ENCODE measurements at regions not wholly inside any gene's neighbourhood (a gene's known extent, or its start where the extent isn't known, plus 50 kb on each side); places are given as distances from the start of the nearest gene placed in this dataset.

- Histone ChIP-seq H3K9me3 (ENCODE audit: control insufficient read depth, low read length) (no peaks in the 10 kb centered on the region), H3K27ac (ENCODE audit: low read depth, low read length, severe bottlenecking) (no peak overlapping the region), H3K36me3 (ENCODE audit: control insufficient read depth, insufficient read depth, low read length) (no peaks in the 10 kb centered on the region), H3K4me1 (ENCODE audit: control insufficient read depth, insufficient read depth, low read length, poor library complexity, severe bottlenecking) (no peaks in the 10 kb centered on the region), H3K4me3 (ENCODE audit: extremely low read depth, insufficient read depth, low read length, poor library complexity, severe bottlenecking) (no peak overlapping the region)
- WGBS, 2 experiments (ENCODE audit: insufficient coverage in 2 of 2): no CpG with 5 or more reads among the region's 1 CpG
Observed at GRCh38 chr14:27079716-27080115, 481.9 kb upstream of the NOVA1 start.

GRCh38 chr14:27085500-27085899, 487.7 kb upstream of the NOVA1 start:
- Histone ChIP-seq H3K9me3 (ENCODE audit: control insufficient read depth, low read length) (no peaks in the 10 kb centered on the region), H3K4me3 (ENCODE audit: extremely low read depth, insufficient read depth, low read length, poor library complexity, severe bottlenecking) (no peak overlapping the region), H3K4me1 (ENCODE audit: control insufficient read depth, insufficient read depth, low read length, poor library complexity, severe bottlenecking) (no peaks in the 10 kb centered on the region), H3K27ac (ENCODE audit: low read depth, low read length, severe bottlenecking) (no peak overlapping the region), H3K36me3 (ENCODE audit: control insufficient read depth, insufficient read depth, low read length) (no peaks in the 10 kb centered on the region)
- 80% methylated on average over 1 of the region's 3 CpGs; no CpG with 5 or more reads in 1 of the 2 experiments for WGBS, 2 experiments (ENCODE audit: insufficient coverage in 2 of 2)

GRCh38 chr14:27090716-27091115, 492.9 kb upstream of the NOVA1 start:
- H3K4me3 ChIP-seq (ENCODE audit: extremely low read depth, insufficient read depth, low read length, poor library complexity, severe bottlenecking): no peak overlapping the region
- no peaks in the 10 kb centered on the region for H3K36me3 ChIP-seq (ENCODE audit: control insufficient read depth, insufficient read depth, low read length)
- no peak overlapping the region for H3K27ac ChIP-seq (ENCODE audit: low read depth, low read length, severe bottlenecking)
- WGBS, 2 experiments (ENCODE audit: insufficient coverage in 2 of 2): 100% methylated on average over 1 of the region's 3 CpGs
- H3K9me3 ChIP-seq (ENCODE audit: control insufficient read depth, low read length): no peaks in the 10 kb centered on the region
- no peaks in the 10 kb centered on the region for H3K4me1 ChIP-seq (ENCODE audit: control insufficient read depth, insufficient read depth, low read length, poor library complexity, severe bottlenecking)

- H3K36me3 ChIP-seq (ENCODE audit: control insufficient read depth, insufficient read depth, low read length): no peaks in the 10 kb centered on the region
- H3K4me1 ChIP-seq (ENCODE audit: control insufficient read depth, insufficient read depth, low read length, poor library complexity, severe bottlenecking): no peaks in the 10 kb centered on the region
- no peaks in the 10 kb centered on the region for H3K9me3 ChIP-seq (ENCODE audit: control insufficient read depth, low read length)
- no peak overlapping the region for H3K27ac ChIP-seq (ENCODE audit: low read depth, low read length, severe bottlenecking)
- WGBS, 2 experiments (ENCODE audit: insufficient coverage in 2 of 2): 69 to 78% methylated on average over 2 to 3 of the region's 5 CpGs
- H3K4me3 ChIP-seq (ENCODE audit: extremely low read depth, insufficient read depth, low read length, poor library complexity, severe bottlenecking): no peak overlapping the region
Observed at GRCh38 chr14:27091973-27092372, 494.1 kb upstream of the NOVA1 start.

- Histone ChIP-seq H3K27ac (ENCODE audit: low read depth, low read length, severe bottlenecking) (no peak overlapping the region), H3K4me3 (ENCODE audit: extremely low read depth, insufficient read depth, low read length, poor library complexity, severe bottlenecking) (no peak overlapping the region), H3K36me3 (ENCODE audit: control insufficient read depth, insufficient read depth, low read length) (no peaks in the 10 kb centered on the region), H3K9me3 (ENCODE audit: control insufficient read depth, low read length) (no peaks in the 10 kb centered on the region), H3K4me1 (ENCODE audit: control insufficient read depth, insufficient read depth, low read length, poor library complexity, severe bottlenecking) (no peaks in the 10 kb centered on the region)
- 72 to 90% methylated on average over 3 of the region's 4 CpGs for WGBS, 2 experiments (ENCODE audit: insufficient coverage in 2 of 2)
Observed at GRCh38 chr14:27096091-27096490, 498.3 kb upstream of the NOVA1 start.

- Histone ChIP-seq H3K4me3 (ENCODE audit: extremely low read depth, insufficient read depth, low read length, poor library complexity, severe bottlenecking) (no peak overlapping the region), H3K36me3 (ENCODE audit: control insufficient read depth, insufficient read depth, low read length) (no peaks in the 10 kb centered on the region), H3K27ac (ENCODE audit: low read depth, low read length, severe bottlenecking) (no peak overlapping the region), H3K9me3 (ENCODE audit: control insufficient read depth, low read length) (no peaks in the 10 kb centered on the region), H3K4me1 (ENCODE audit: control insufficient read depth, insufficient read depth, low read length, poor library complexity, severe bottlenecking) (no peaks in the 10 kb centered on the region)
- 50% methylated on average over 1 of the region's 3 CpGs; no CpG with 5 or more reads in 1 of the 2 experiments for WGBS, 2 experiments (ENCODE audit: insufficient coverage in 2 of 2)
Observed at GRCh38 chr14:27098451-27098850, 500.6 kb upstream of the NOVA1 start.

GRCh38 chr14:27114180-27114579, 516.3 kb upstream of the NOVA1 start:
- H3K9me3 ChIP-seq (ENCODE audit: control insufficient read depth, low read length): no peaks in the 10 kb centered on the region
- no CpG with 5 or more reads among the region's 1 CpG for WGBS, 2 experiments (ENCODE audit: insufficient coverage in 2 of 2)
- no peak overlapping the region for H3K27ac ChIP-seq (ENCODE audit: low read depth, low read length, severe bottlenecking)
- H3K36me3 ChIP-seq (ENCODE audit: control insufficient read depth, insufficient read depth, low read length): no peaks in the 10 kb centered on the region
- H3K4me3 ChIP-seq (ENCODE audit: extremely low read depth, insufficient read depth, low read length, poor library complexity, severe bottlenecking): no peak overlapping the region
- no peaks in the 10 kb centered on the region for H3K4me1 ChIP-seq (ENCODE audit: control insufficient read depth, insufficient read depth, low read length, poor library complexity, severe bottlenecking)

- no peaks in the 10 kb centered on the region for H3K36me3 ChIP-seq (ENCODE audit: control insufficient read depth, insufficient read depth, low read length)
- WGBS, 2 experiments (ENCODE audit: insufficient coverage in 2 of 2): 67 to 100% methylated on average over 1 to 2 of the region's 4 CpGs
- H3K27ac ChIP-seq (ENCODE audit: low read depth, low read length, severe bottlenecking): no peak overlapping the region
- no peak overlapping the region for H3K4me3 ChIP-seq (ENCODE audit: extremely low read depth, insufficient read depth, low read length, poor library complexity, severe bottlenecking)
- no peaks in the 10 kb centered on the region for H3K4me1 ChIP-seq (ENCODE audit: control insufficient read depth, insufficient read depth, low read length, poor library complexity, severe bottlenecking)
- peaks cover 6% of the 10 kb centered on the region for H3K9me3 ChIP-seq (ENCODE audit: control insufficient read depth, low read length)
Observed at GRCh38 chr14:27123162-27123561, 525.3 kb upstream of the NOVA1 start.

GRCh38 chr14:27127838-27128237, 530.0 kb upstream of the NOVA1 start:
- WGBS, 2 experiments (ENCODE audit: insufficient coverage in 2 of 2): no CpG with 5 or more reads among the region's 3 CpGs
- no peaks in the 10 kb centered on the region for H3K36me3 ChIP-seq (ENCODE audit: control insufficient read depth, insufficient read depth, low read length)

GRCh38 chr14:27134200-27134599, 536.4 kb upstream of the NOVA1 start:
- Histone ChIP-seq H3K9me3 (ENCODE audit: control insufficient read depth, low read length) (no peaks in the 10 kb centered on the region), H3K36me3 (ENCODE audit: control insufficient read depth, insufficient read depth, low read length) (no peaks in the 10 kb centered on the region), H3K4me3 (ENCODE audit: extremely low read depth, insufficient read depth, low read length, poor library complexity, severe bottlenecking) (no peak overlapping the region), H3K27ac (ENCODE audit: low read depth, low read length, severe bottlenecking) (no peak overlapping the region), H3K4me1 (ENCODE audit: control insufficient read depth, insufficient read depth, low read length, poor library complexity, severe bottlenecking) (no peaks in the 10 kb centered on the region)
- no CpG with 5 or more reads among the region's 2 CpGs for WGBS, 2 experiments (ENCODE audit: insufficient coverage in 2 of 2)

More at GRCh38 chr14:27127838-27128237, 530.0 kb upstream of the NOVA1 start:
- no peak overlapping the region for H3K4me3 ChIP-seq (ENCODE audit: extremely low read depth, insufficient read depth, low read length, poor library complexity, severe bottlenecking)
- no peaks in the 10 kb centered on the region for H3K4me1 ChIP-seq (ENCODE audit: control insufficient read depth, insufficient read depth, low read length, poor library complexity, severe bottlenecking)
- no peaks in the 10 kb centered on the region for H3K9me3 ChIP-seq (ENCODE audit: control insufficient read depth, low read length)
- H3K27ac ChIP-seq (ENCODE audit: low read depth, low read length, severe bottlenecking): no peak overlapping the region

GRCh38 chr14:27145170-27145569, 547.3 kb upstream of the NOVA1 start:
- H3K4me3 ChIP-seq (ENCODE audit: extremely low read depth, insufficient read depth, low read length, poor library complexity, severe bottlenecking): no peak overlapping the region
- no peaks in the 10 kb centered on the region for H3K9me3 ChIP-seq (ENCODE audit: control insufficient read depth, low read length)
- WGBS, 2 experiments (ENCODE audit: insufficient coverage in 2 of 2): no CpG with 5 or more reads among the region's 1 CpG
- H3K36me3 ChIP-seq (ENCODE audit: control insufficient read depth, insufficient read depth, low read length): no peaks in the 10 kb centered on the region
- H3K27ac ChIP-seq (ENCODE audit: low read depth, low read length, severe bottlenecking): no peak overlapping the region
- H3K4me1 ChIP-seq (ENCODE audit: control insufficient read depth, insufficient read depth, low read length, poor library complexity, severe bottlenecking): no peaks in the 10 kb centered on the region

- Histone ChIP-seq H3K4me3 (ENCODE audit: extremely low read depth, insufficient read depth, low read length, poor library complexity, severe bottlenecking) (no peak overlapping the region), H3K9me3 (ENCODE audit: control insufficient read depth, low read length) (no peaks in the 10 kb centered on the region), H3K27ac (ENCODE audit: low read depth, low read length, severe bottlenecking) (no peak overlapping the region), H3K4me1 (ENCODE audit: control insufficient read depth, insufficient read depth, low read length, poor library complexity, severe bottlenecking) (no peaks in the 10 kb centered on the region), H3K36me3 (ENCODE audit: control insufficient read depth, insufficient read depth, low read length) (no peaks in the 10 kb centered on the region)
Observed at GRCh38 chr14:27148143-27148542, 550.3 kb upstream of the NOVA1 start.

All from mesodermal cell (in vitro differentiated cells).